HL-60 (cell line): ENCODE measurements at regions not wholly inside any gene's neighbourhood (a gene's known extent, or its start where the extent isn't known, plus 50 kb on each side); places are given as distances from the start of the nearest gene placed in this dataset.

Source experiments
- TF ChIP-seq, protein P1 (sequence below): IDR thresholded peaks from one replicate; pipeline ENCODE4 v1.5.1; 2011; ENCODE audit warnings: low read length, control low read depth, inconsistent platforms; ENCODE audit not compliant: insufficient read depth
- TF ChIP-seq, protein P2 (sequence below): IDR thresholded peaks from 2 replicates; pipeline ENCODE4 v1.6.1; 2012; ENCODE audit warnings: low read depth; ENCODE audit not compliant: insufficient replicate concordance

DNA sequence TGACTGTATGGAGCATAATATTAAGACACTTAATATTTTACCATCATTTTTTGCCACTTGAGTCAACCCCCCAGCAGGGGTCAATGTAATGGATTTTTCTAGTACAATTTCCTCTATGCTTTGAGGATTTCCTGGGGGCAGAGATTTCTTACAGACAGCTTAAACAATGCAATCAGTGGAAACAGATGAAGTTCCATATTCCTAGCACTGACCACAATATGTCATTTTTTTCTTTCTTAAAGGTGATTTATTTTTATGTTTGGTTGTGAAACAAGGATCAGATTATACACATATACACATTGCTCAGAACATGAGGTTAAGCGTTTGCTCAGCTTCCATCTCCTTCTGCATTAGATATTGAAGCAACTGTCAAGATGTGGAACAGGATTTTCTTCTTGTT, 82.0 kb upstream of the ID4 start:
- TF ChIP-seq, protein P1, sequence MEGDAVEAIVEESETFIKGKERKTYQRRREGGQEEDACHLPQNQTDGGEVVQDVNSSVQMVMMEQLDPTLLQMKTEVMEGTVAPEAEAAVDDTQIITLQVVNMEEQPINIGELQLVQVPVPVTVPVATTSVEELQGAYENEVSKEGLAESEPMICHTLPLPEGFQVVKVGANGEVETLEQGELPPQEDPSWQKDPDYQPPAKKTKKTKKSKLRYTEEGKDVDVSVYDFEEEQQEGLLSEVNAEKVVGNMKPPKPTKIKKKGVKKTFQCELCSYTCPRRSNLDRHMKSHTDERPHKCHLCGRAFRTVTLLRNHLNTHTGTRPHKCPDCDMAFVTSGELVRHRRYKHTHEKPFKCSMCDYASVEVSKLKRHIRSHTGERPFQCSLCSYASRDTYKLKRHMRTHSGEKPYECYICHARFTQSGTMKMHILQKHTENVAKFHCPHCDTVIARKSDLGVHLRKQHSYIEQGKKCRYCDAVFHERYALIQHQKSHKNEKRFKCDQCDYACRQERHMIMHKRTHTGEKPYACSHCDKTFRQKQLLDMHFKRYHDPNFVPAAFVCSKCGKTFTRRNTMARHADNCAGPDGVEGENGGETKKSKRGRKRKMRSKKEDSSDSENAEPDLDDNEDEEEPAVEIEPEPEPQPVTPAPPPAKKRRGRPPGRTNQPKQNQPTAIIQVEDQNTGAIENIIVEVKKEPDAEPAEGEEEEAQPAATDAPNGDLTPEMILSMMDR = no peak
- TF ChIP-seq, protein P2, sequence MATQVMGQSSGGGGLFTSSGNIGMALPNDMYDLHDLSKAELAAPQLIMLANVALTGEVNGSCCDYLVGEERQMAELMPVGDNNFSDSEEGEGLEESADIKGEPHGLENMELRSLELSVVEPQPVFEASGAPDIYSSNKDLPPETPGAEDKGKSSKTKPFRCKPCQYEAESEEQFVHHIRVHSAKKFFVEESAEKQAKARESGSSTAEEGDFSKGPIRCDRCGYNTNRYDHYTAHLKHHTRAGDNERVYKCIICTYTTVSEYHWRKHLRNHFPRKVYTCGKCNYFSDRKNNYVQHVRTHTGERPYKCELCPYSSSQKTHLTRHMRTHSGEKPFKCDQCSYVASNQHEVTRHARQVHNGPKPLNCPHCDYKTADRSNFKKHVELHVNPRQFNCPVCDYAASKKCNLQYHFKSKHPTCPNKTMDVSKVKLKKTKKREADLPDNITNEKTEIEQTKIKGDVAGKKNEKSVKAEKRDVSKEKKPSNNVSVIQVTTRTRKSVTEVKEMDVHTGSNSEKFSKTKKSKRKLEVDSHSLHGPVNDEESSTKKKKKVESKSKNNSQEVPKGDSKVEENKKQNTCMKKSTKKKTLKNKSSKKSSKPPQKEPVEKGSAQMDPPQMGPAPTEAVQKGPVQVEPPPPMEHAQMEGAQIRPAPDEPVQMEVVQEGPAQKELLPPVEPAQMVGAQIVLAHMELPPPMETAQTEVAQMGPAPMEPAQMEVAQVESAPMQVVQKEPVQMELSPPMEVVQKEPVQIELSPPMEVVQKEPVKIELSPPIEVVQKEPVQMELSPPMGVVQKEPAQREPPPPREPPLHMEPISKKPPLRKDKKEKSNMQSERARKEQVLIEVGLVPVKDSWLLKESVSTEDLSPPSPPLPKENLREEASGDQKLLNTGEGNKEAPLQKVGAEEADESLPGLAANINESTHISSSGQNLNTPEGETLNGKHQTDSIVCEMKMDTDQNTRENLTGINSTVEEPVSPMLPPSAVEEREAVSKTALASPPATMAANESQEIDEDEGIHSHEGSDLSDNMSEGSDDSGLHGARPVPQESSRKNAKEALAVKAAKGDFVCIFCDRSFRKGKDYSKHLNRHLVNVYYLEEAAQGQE = no peak
